ENCODE measurements at regions not wholly inside any gene's neighbourhood (a gene's known extent, or its start where the extent isn't known, plus 50 kb on each side); places are given as distances from the start of the nearest gene placed in this dataset.

- TF ChIP-seq EZH2 (IDR thresholded peaks at IDR 0.05) (no peak), POLR2AphosphoS5 (IDR thresholded peaks at IDR 0.05; ENCODE audit: borderline replicate concordance, low read depth, low read length) (no peak), FOXP2 (optimal IDR thresholded peaks at IDR 0.05; ENCODE audit: control extremely low read depth, extremely low read length, insufficient read depth) (no peak)
Measured at GRCh38 chr2:57720728-57721627, 325.6 kb upstream of the VRK2 start.
